Esophagus squamous epithelium (tissue), 5 donors: ENCODE measurements at regions not wholly inside any gene's neighbourhood (a gene's known extent, or its start where the extent isn't known, plus 50 kb on each side); places are given as distances from the start of the nearest gene placed in this dataset.

ENCODE experiments used
- DNase-seq: peaks from one replicate; lab custom pipeline; 2025; lab: John Stamatoyannopoulos, UW
- H3K27ac ChIP-seq, 4 donors: fragments of 200-600 bp; sonication (generic); one replicate each; pipeline ENCODE4 v1.5.1; 2016 to 2019; ENCODE audit warnings: mild to moderate bottlenecking in 1 of 4
- H3K27me3 ChIP-seq, 4 donors: fragments of 200-600 bp; sonication (generic); 1 replicate in 3 of 4; 2 replicates in 1 of 4; pipeline versions ENCODE4 v1.5.1 to v1.6.0; 2017 to 2021; ENCODE audit warnings: antibody characterized with exemption in 1 of 4
- H3K36me3 ChIP-seq, 3 donors: fragments of 200-600 bp; sonication (generic); one replicate each; pipeline ENCODE4 v1.5.1; 2016 to 2019
- H3K4me1 ChIP-seq, 3 donors: fragments of 200-600 bp; sonication (generic); one replicate each; pipeline ENCODE4 v1.5.1; 2017 to 2019
- H3K4me3 ChIP-seq, 4 donors: fragments of 200-600 bp; sonication (generic); 1 replicate in 3 of 4; 2 replicates in 1 of 4; pipeline ENCODE4 v1.5.1; 2016 to 2019; ENCODE audit warnings: mild to moderate bottlenecking in 2 of 4, moderate library complexity in 1 of 4
- H3K9me3 ChIP-seq, 3 donors: fragments of 200-600 bp; sonication (generic); one replicate each; pipeline ENCODE4 v1.5.1; 2016 to 2019
- POLR2A ChIP-seq, 4 donors: fragments of 450-650 bp; IDR thresholded peaks; one replicate each; pipeline ENCODE4 v1.6.1; 2017; ENCODE audit warnings: antibody characterized with exemption in 4 of 4, mild to moderate bottlenecking in 4 of 4, moderate library complexity in 3 of 4
- WGBS, 2 donors: methylation state at CpG; one replicate each; pipeline ENCODE4 v1.1.5; 2018; 5-methylcytosine and 5-hydroxymethylcytosine counted together
- intact Hi-C: fragments of 100-400 bp; cut with DNase I; formaldehyde crosslinking; loops from one replicate; pipeline ENCODE4 v1.15.0; 2022
- TF ChIP-seq, protein P1 (sequence below), 6 experiments: fragments of 450-650 bp in 4 of 6; fragments of 200-600 bp in 2 of 6; sonication (generic) in 2 of 6; IDR thresholded peaks; one replicate each; pipeline ENCODE4 v1.5.1; 2016 to 2019; ENCODE audit warnings: antibody characterized with exemption in 6 of 6, mild to moderate bottlenecking in 4 of 6, moderate library complexity in 4 of 6
- donor health status: DM: yes; HTN: yes; CAD: no.

DNA sequence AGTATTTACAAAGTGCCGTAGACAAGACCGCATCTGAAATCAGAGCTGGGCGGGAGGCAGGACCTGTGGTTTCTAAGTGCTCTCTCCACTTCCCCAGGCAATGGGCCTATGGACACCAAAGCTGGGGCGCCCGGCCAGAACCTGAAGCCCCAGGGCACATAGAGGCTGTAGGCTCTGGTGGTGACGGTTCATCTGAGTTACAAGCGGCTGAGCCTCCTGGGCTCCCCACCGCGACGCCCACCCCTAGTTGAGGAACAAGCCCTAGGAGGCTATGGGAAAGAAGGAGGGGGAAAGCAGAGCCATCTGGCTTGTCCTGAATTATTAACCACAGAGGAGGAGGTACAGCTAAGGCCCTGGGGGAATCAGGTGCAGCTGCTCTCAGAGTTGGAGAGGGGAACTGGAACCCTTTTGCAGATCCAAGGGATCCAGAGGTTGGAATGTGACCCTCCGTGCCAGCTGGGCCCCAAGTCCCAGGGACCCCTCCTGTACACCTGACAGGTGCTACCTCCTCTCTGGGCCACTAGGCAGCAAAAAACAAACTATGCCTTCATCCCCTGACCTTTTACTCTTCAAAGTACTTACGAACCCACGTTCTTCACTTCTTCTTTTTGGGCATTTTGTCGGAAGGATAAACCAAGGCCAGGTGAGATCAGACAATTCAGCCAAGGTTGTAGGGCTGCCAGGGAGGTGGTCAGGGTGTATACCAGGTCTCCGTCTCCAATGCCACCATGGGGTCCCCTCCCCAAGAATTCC lies 77.2 kb downstream of the ARL6IP4 start:
- H3K27me3 ChIP-seq, result no peaks in the 10 kb centered on the region
- intact Hi-C loops, result no loop called here
- no peaks in the 10 kb centered on the region for H3K9me3 ChIP-seq
- 86 to 91% methylated on average over 9 to 15 of the region's 15 CpGs for WGBS, 2 donors
- TF ChIP-seq, protein P1, sequence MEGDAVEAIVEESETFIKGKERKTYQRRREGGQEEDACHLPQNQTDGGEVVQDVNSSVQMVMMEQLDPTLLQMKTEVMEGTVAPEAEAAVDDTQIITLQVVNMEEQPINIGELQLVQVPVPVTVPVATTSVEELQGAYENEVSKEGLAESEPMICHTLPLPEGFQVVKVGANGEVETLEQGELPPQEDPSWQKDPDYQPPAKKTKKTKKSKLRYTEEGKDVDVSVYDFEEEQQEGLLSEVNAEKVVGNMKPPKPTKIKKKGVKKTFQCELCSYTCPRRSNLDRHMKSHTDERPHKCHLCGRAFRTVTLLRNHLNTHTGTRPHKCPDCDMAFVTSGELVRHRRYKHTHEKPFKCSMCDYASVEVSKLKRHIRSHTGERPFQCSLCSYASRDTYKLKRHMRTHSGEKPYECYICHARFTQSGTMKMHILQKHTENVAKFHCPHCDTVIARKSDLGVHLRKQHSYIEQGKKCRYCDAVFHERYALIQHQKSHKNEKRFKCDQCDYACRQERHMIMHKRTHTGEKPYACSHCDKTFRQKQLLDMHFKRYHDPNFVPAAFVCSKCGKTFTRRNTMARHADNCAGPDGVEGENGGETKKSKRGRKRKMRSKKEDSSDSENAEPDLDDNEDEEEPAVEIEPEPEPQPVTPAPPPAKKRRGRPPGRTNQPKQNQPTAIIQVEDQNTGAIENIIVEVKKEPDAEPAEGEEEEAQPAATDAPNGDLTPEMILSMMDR (IDR thresholded peaks at IDR 0.05), result no peak
- no peak for TF ChIP-seq POLR2A (IDR thresholded peaks at IDR 0.05)
- DNase-seq, result no peak
- H3K4me3 ChIP-seq, result no peak overlapping the region
- H3K4me1 ChIP-seq, result peaks cover 0 to 48% (median 12%) of the 10 kb centered on the region in 3 donors
- no peaks in the 10 kb centered on the region for H3K36me3 ChIP-seq
- no peak overlapping the region for H3K27ac ChIP-seq

- 87 to 92% methylated on average over 6 of the region's 7 CpGs for WGBS, 2 donors
- Histone ChIP-seq H3K36me3 (no peaks in the 10 kb centered on the region), H3K9me3 (no peaks in the 10 kb centered on the region), H3K4me1 (peaks cover 0 to 38% (median 6%) of the 10 kb centered on the region in 3 donors), H3K27ac (no peak overlapping the region), H3K4me3 (no peak overlapping the region), H3K27me3 (no peaks in the 10 kb centered on the region)
- intact Hi-C loops, result no loop called here
- no peak for DNase-seq
- TF ChIP-seq, protein P1 (IDR thresholded peaks at IDR 0.05), result no peak
- TF ChIP-seq POLR2A (IDR thresholded peaks at IDR 0.05), result no peak
Observed at GRCh38 chr12:123056709-123057108, 76.2 kb downstream of the ARL6IP4 start.

DNA sequence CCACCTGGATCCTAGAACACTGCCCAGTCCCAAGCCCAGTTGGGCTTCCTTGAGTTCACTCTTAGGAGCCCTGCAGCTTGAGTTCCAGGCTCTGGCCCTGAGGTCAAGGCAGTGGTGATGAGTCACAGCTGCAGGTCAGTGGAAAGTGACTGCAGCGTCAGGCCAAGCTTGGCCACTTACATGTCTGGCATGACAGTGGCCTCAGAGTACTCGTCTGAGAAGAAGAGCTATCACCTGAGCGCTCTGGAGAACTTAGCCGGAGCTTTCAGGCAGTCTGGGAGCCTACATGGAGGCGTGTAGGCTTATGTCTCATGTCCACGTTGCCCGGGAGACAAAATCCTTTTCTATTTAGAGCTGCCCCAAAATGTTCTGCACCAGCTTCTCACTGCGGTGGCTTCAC lies 75.6 kb downstream of the ARL6IP4 start:
- TF ChIP-seq, protein P1 (IDR thresholded peaks at IDR 0.05), result no peak
- no peak for TF ChIP-seq POLR2A (IDR thresholded peaks at IDR 0.05)
- DNase-seq, result no peak
- Histone ChIP-seq H3K4me3 (no peak overlapping the region), H3K4me1 (peaks cover 0 to 41% (median 6%) of the 10 kb centered on the region in 3 donors), H3K36me3 (no peaks in the 10 kb centered on the region), H3K27ac (no peak overlapping the region), H3K27me3 (no peaks in the 10 kb centered on the region), H3K9me3 (no peaks in the 10 kb centered on the region)
- 75 to 90% methylated on average over 2 to 4 of the region's 8 CpGs for WGBS, 2 donors
- intact Hi-C loops, result no loop called here

DNA sequence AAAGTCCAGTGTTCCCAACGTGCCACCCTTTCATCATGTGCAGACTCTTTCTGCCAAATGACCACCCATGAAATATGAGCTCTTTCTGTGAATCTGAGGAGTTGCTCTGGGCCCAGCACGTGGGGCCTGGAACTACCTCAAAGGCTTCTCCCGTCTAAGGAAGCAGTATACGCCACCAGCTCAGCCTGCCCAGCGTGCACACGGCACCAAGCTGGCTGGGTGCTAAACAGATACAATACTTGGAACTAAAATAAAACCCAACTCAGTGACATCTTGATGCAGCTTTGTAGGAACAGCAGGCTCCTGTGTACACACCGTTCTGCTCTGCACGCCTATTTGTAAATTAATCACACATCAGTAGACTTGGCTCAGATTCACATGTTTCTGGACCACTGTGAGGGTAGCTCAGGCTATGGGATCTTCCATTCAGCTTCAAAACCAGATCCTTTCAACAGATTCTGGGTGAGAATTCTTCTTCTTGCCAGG lies 74.8 kb downstream of the ARL6IP4 start:
- TF ChIP-seq, protein P1 (IDR thresholded peaks at IDR 0.05), result no peak
- no peak for TF ChIP-seq POLR2A (IDR thresholded peaks at IDR 0.05)
- Histone ChIP-seq H3K27ac (no peak overlapping the region), H3K9me3 (no peaks in the 10 kb centered on the region), H3K4me3 (no peak overlapping the region), H3K36me3 (no peaks in the 10 kb centered on the region), H3K4me1 (peaks cover 0 to 43% (median 13%) of the 10 kb centered on the region in 3 donors), H3K27me3 (no peaks in the 10 kb centered on the region)
- intact Hi-C loops, result no loop called here
- WGBS, 2 donors, result 62 to 79% methylated on average over 3 to 7 of the region's 8 CpGs
- DNase-seq, result no peak

DNA sequence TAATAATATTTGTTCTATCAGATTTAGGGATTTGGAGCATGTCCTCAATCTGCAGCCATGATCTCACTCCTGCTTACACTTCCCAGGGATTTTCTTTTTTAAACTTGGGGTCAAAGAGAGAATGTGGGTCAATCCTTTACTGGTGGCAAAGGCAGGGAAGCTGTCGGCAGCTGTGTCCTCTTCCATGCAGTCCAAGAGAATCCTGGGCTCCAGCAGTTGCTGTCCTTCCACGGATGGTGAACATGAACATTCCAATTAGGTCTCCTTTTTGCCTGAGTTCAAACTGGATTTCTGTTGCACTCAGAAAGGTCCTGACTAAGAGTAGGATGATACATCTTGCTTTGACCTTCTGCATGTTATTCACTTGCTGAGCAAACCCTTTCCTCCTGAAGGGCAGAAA lies 73.9 kb downstream of the ARL6IP4 start:
- TF ChIP-seq, protein P1 (IDR thresholded peaks at IDR 0.05), result no peak
- no peak for TF ChIP-seq POLR2A (IDR thresholded peaks at IDR 0.05)
- no peaks in the 10 kb centered on the region for H3K36me3 ChIP-seq
- no peak overlapping the region for H3K4me3 ChIP-seq
- no peaks in the 10 kb centered on the region for H3K27me3 ChIP-seq
- H3K4me1 ChIP-seq, result peaks cover 0 to 43% (median 16%) of the 10 kb centered on the region in 3 donors
- H3K9me3 ChIP-seq, result no peaks in the 10 kb centered on the region
- no peak overlapping the region for H3K27ac ChIP-seq
- intact Hi-C loops, result no loop called here
- DNase-seq, result no peak
- WGBS, 2 donors, result 75 to 100% methylated on average over 2 of the region's 2 CpGs
